Suprapubic skin (tissue), 4 donors: ENCODE measurements at regions not wholly inside any gene's neighbourhood (a gene's known extent, or its start where the extent isn't known, plus 50 kb on each side); places are given as distances from the start of the nearest gene placed in this dataset.

ENCODE experiments used
- DNase-seq, 2 donors: peaks; one replicate each; pipeline ENCODE4 v3.0.0-alpha.2; 2019; ENCODE audit warnings: low spot score in 2 of 2
- H3K27ac ChIP-seq: fragments of 200-600 bp; sonication (generic); one replicate; pipeline ENCODE4 v1.5.1; 2019
- H3K27me3 ChIP-seq: fragments of 200-600 bp; sonication (generic); one replicate; pipeline ENCODE4 v1.5.1; 2019
- H3K36me3 ChIP-seq: fragments of 200-600 bp; sonication (generic); one replicate; pipeline ENCODE4 v1.5.1; 2019
- H3K4me1 ChIP-seq: fragments of 200-600 bp; sonication (generic); one replicate; pipeline ENCODE4 v1.5.1; 2019
- H3K4me3 ChIP-seq: fragments of 200-600 bp; sonication (generic); one replicate; pipeline ENCODE4 v1.5.1; 2019; ENCODE audit warnings: mild to moderate bottlenecking
- H3K9me3 ChIP-seq: fragments of 200-600 bp; sonication (generic); one replicate; pipeline ENCODE4 v1.5.1; 2019
- CTCF ChIP-seq, 2 donors: fragments of 200-600 bp in 1 of 2; fragments of 450-650 bp in 1 of 2; sonication (generic) in 1 of 2; IDR thresholded peaks; one replicate each; pipeline ENCODE4 v1.5.1; 2016 to 2019; ENCODE audit warnings: antibody characterized with exemption in 2 of 2, mild to moderate bottlenecking in 1 of 2, moderate library complexity in 1 of 2
- EP300 ChIP-seq: sonication (generic); formaldehyde crosslinking; IDR thresholded peaks from one replicate; pipeline ENCODE4 v1.6.1; 2017; ENCODE audit warnings: antibody characterized with exemption
- POLR2A ChIP-seq, 2 donors: fragments of 450-650 bp; IDR thresholded peaks; one replicate each; pipeline ENCODE4 v1.6.1; 2017; ENCODE audit warnings: antibody characterized with exemption in 2 of 2, mild to moderate bottlenecking in 2 of 2, moderate library complexity in 2 of 2
- POLR2AphosphoS5 ChIP-seq, 3 donors: sonication (generic); formaldehyde crosslinking; IDR thresholded peaks; one replicate each; pipeline ENCODE4 v1.6.1; 2017; ENCODE audit warnings: antibody characterized with exemption in 3 of 3
- WGBS: methylation state at CpG from one replicate; pipeline ENCODE4 v1.1.5; 2018; 5-methylcytosine and 5-hydroxymethylcytosine counted together

- Histone ChIP-seq H3K9me3 (no peaks in the 10 kb centered on the region), H3K4me1 (peaks cover 32% of the 10 kb centered on the region), H3K4me3 (no peak overlapping the region), H3K27me3 (no peaks in the 10 kb centered on the region), H3K36me3 (no peaks in the 10 kb centered on the region), H3K27ac (peak overlapping the region; percentile 45)
- TF ChIP-seq POLR2A (IDR thresholded peaks at IDR 0.05) (no peak), EP300 (no peak), CTCF (IDR thresholded peaks at IDR 0.05) (no peak), POLR2AphosphoS5 (IDR thresholded peaks at IDR 0.05) (peak in 2 of 3 donors; percentile 80 to 97)
- DNase-seq: no peak
- WGBS: 9% methylated on average over 4 of the region's 4 CpGs
These were observed 244.2 kb upstream of the PIK3R1 start for GRCh38 chr5:67971223-67971830.

- Histone ChIP-seq H3K4me1 (peaks cover 37% of the 10 kb centered on the region), H3K36me3 (no peaks in the 10 kb centered on the region), H3K27ac (no peak overlapping the region)
These were observed 245.9 kb upstream of the PIK3R1 start for GRCh38 chr5:67969631-67970030.

DNA sequence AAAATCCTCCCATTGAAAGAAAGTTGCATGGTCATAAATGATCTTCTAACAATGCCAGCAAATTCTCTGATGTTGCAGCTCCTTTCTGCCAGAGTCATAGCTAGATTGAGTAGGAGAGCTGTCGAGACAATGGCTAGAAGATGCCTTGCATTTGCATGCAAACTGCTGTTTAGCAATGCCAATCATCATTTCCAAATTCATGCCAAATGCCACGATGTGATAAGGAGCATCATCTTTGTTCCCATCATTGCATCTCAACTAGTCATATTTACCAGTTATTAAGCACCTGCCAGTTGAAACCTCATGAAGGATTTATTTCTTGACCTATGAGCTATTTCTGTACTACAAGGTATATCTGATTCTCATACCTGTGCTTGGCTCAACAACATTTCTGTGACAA is 246.4 kb upstream of the PIK3R1 start:
- H3K4me1 ChIP-seq: peaks cover 41% of the 10 kb centered on the region
- no peak for DNase-seq
- no peaks in the 10 kb centered on the region for H3K9me3 ChIP-seq
- 35% methylated on average over 2 of the region's 2 CpGs for WGBS
- no peak overlapping the region for H3K27ac ChIP-seq
- no peak overlapping the region for H3K4me3 ChIP-seq
- H3K27me3 ChIP-seq: no peaks in the 10 kb centered on the region
- no peaks in the 10 kb centered on the region for H3K36me3 ChIP-seq
- TF ChIP-seq POLR2AphosphoS5 (IDR thresholded peaks at IDR 0.05): no peak
- TF ChIP-seq POLR2A (IDR thresholded peaks at IDR 0.05): no peak
- no peak for TF ChIP-seq EP300
- TF ChIP-seq CTCF (IDR thresholded peaks at IDR 0.05): no peak

More at GRCh38 chr5:67969631-67970030, 245.9 kb upstream of the PIK3R1 start:
- Histone ChIP-seq H3K9me3 (no peaks in the 10 kb centered on the region), H3K4me3 (no peak overlapping the region), H3K27me3 (no peaks in the 10 kb centered on the region)
- 62% methylated on average over 2 of the region's 2 CpGs for WGBS
- DNase-seq: no peak
- TF ChIP-seq EP300 (no peak), POLR2AphosphoS5 (IDR thresholded peaks at IDR 0.05) (no peak), CTCF (IDR thresholded peaks at IDR 0.05) (no peak), POLR2A (IDR thresholded peaks at IDR 0.05) (no peak)

GRCh38 chr5:67966712-67967111 is 248.8 kb upstream of the PIK3R1 start:
- H3K4me3 ChIP-seq: no peak overlapping the region
- peaks cover 35% of the 10 kb centered on the region for H3K4me1 ChIP-seq
- no peak overlapping the region for H3K27ac ChIP-seq
- no peaks in the 10 kb centered on the region for H3K27me3 ChIP-seq
- WGBS: 98% methylated on average over 1 of the region's 1 CpG
- TF ChIP-seq CTCF (IDR thresholded peaks at IDR 0.05) (no peak), POLR2A (IDR thresholded peaks at IDR 0.05) (no peak)
- no peaks in the 10 kb centered on the region for H3K9me3 ChIP-seq
- DNase-seq: no peak
- no peaks in the 10 kb centered on the region for H3K36me3 ChIP-seq

DNA sequence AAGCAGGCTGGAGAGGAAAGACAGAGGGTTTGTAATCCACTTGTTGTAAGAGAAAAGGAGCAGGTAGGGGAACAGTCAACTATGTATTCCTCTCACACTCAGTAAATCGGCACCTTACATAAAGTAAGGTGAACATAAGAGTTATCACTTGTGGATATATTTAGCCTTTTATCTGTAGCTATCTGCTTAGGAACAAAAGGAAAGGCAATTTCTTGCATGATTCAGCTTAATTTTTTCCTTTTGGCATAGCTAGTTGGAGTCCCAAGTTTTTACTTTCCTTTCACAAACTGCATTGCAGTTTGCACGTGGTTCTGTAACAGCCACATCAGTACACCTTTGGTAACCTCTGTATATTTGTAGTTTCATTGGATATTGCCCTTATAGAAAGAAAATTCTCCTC is 250.9 kb upstream of the PIK3R1 start:
- H3K27ac ChIP-seq: no peak overlapping the region
- no peaks in the 10 kb centered on the region for H3K9me3 ChIP-seq
- no peak for DNase-seq
- WGBS: 30% methylated on average over 2 of the region's 2 CpGs
- TF ChIP-seq CTCF (IDR thresholded peaks at IDR 0.05): no peak
- no peak for TF ChIP-seq POLR2A (IDR thresholded peaks at IDR 0.05)
- no peak for TF ChIP-seq POLR2AphosphoS5 (IDR thresholded peaks at IDR 0.05)
- TF ChIP-seq EP300: no peak
- no peaks in the 10 kb centered on the region for H3K27me3 ChIP-seq
- peaks cover 24% of the 10 kb centered on the region for H3K4me1 ChIP-seq
- H3K4me3 ChIP-seq: no peak overlapping the region
- no peaks in the 10 kb centered on the region for H3K36me3 ChIP-seq
